Mesendoderm (in vitro differentiated cells): ENCODE measurements at regions not wholly inside any gene's neighbourhood (a gene's known extent, or its start where the extent isn't known, plus 50 kb on each side); places are given as distances from the start of the nearest gene placed in this dataset.

Source experiments
- DNase-seq: peaks from one replicate; pipeline ENCODE4 v3.0.0; 2013
- H2AK5ac ChIP-seq: 2 replicates; pipeline ENCODE4 v1.6.1; 2013; ENCODE audit warnings: low read length, inconsistent platforms
- H2BK120ac ChIP-seq: 2 replicates; pipeline ENCODE4 v1.6.1; 2013; ENCODE audit warnings: low read depth, mild to moderate bottlenecking, low read length, moderate library complexity, mixed read lengths
- H2BK15ac ChIP-seq: replicated peaks from 2 replicates; pipeline ENCODE4 v1.6.1; 2013; ENCODE audit warnings: low read depth, mild to moderate bottlenecking, moderate library complexity
- H2BK5ac ChIP-seq: 2 replicates; pipeline ENCODE4 v1.6.1; 2013; ENCODE audit warnings: low read length, inconsistent platforms
- H3K18ac ChIP-seq: 2 replicates; pipeline ENCODE4 v1.6.1; 2013; ENCODE audit warnings: mild to moderate bottlenecking, low read length, mixed read lengths
- H3K23ac ChIP-seq: one replicate; pipeline ENCODE4 v1.6.1; 2013; ENCODE audit warnings: low read length
- H3K27ac ChIP-seq: 2 replicates; pipeline ENCODE4 v1.5.1; 2013; ENCODE audit warnings: low read depth, mild to moderate bottlenecking, inconsistent platforms, low read length, moderate library complexity
- H3K27me3 ChIP-seq: 2 replicates; pipeline ENCODE4 v1.6.1; 2013; ENCODE audit warnings: low read length, control low read depth, mild to moderate bottlenecking, inconsistent platforms; ENCODE audit not compliant: insufficient read depth, poor library complexity
- H3K36me3 ChIP-seq: 2 replicates; pipeline ENCODE4 v1.6.1; 2013; ENCODE audit warnings: low read length, inconsistent platforms; ENCODE audit not compliant: control insufficient read depth, insufficient read depth
- H3K4ac ChIP-seq: one replicate; pipeline ENCODE4 v1.6.1; 2013; ENCODE audit warnings: low read depth, mild to moderate bottlenecking, low read length, moderate library complexity
- H3K4me1 ChIP-seq: 2 replicates; pipeline ENCODE4 v1.6.1; 2013; ENCODE audit warnings: low read depth, low read length, inconsistent platforms; ENCODE audit not compliant: control insufficient read depth
- H3K4me2 ChIP-seq: 2 replicates; pipeline ENCODE4 v1.6.1; 2013; ENCODE audit warnings: low read length
- H3K4me3 ChIP-seq: 2 replicates; pipeline ENCODE4 v1.5.1; 2013; ENCODE audit warnings: mild to moderate bottlenecking, low read length
- H3K56ac ChIP-seq: one replicate; pipeline ENCODE4 v1.6.1; 2013; ENCODE audit warnings: low read length
- H3K79me1 ChIP-seq: 2 replicates; pipeline ENCODE4 v1.6.1; 2013; ENCODE audit warnings: low read length, inconsistent platforms
- H3K79me2 ChIP-seq: 2 replicates; pipeline ENCODE4 v1.6.1; 2013; ENCODE audit warnings: mild to moderate bottlenecking, low read length; ENCODE audit not compliant: control insufficient read depth, insufficient read depth
- H3K9ac ChIP-seq: 2 replicates; pipeline ENCODE4 v1.6.1; 2013; ENCODE audit warnings: low read length, inconsistent platforms
- H4K5ac ChIP-seq: one replicate; pipeline ENCODE4 v1.6.1; 2013; ENCODE audit warnings: low read length
- H4K8ac ChIP-seq: one replicate; pipeline ENCODE4 v1.6.1; 2013; ENCODE audit warnings: low read depth, mild to moderate bottlenecking, control low read depth, low read length, moderate library complexity
- WGBS: extraction: QIAGEN DNeasy Blood & Tissue Kit; methylation state at CpG from one replicate; pipeline ENCODE4 v1.1.7; 2013; ENCODE audit warnings: low lambda C conversion rate, missing lambda C conversion rate; ENCODE audit not compliant: insufficient coverage; ENCODE audit errors: extremely low coverage; 5-methylcytosine and 5-hydroxymethylcytosine counted together

GRCh38 chr1:192940658-192941057 is 118.5 kb downstream of the UCHL5 start:
- Histone ChIP-seq H3K36me3 (no peaks in the 10 kb centered on the region), H3K79me2 (no peaks in the 10 kb centered on the region), H3K4me2 (no peak overlapping the region), H3K4me1 (no peaks in the 10 kb centered on the region), H3K18ac (no peak overlapping the region), H2AK5ac (no peak overlapping the region), H3K9ac (no peak overlapping the region), H3K4me3 (no peak overlapping the region), H2BK15ac (no peak overlapping the region), H4K5ac (no peak overlapping the region), H3K56ac (no peak overlapping the region), H3K27me3 (no peaks in the 10 kb centered on the region), H2BK5ac (no peak overlapping the region), H4K8ac (no peak overlapping the region), H3K23ac (no peak overlapping the region), H3K79me1 (no peaks in the 10 kb centered on the region), H3K27ac (no peak overlapping the region), H2BK120ac (no peak overlapping the region), H3K4ac (no peak overlapping the region)
- no peak for DNase-seq

- no peak overlapping the region for H3K4me2 ChIP-seq
- no CpG with 5 or more reads among the region's 5 CpGs for WGBS
- no peak overlapping the region for H3K27ac ChIP-seq
- no peaks in the 10 kb centered on the region for H3K36me3 ChIP-seq
- H2BK120ac ChIP-seq: no peak overlapping the region
- no peak overlapping the region for H4K5ac ChIP-seq
- no peaks in the 10 kb centered on the region for H3K4me1 ChIP-seq
- no peaks in the 10 kb centered on the region for H3K79me2 ChIP-seq
- no peak overlapping the region for H3K4me3 ChIP-seq
- no peak overlapping the region for H3K4ac ChIP-seq
- H3K56ac ChIP-seq: no peak overlapping the region
- no peak overlapping the region for H3K9ac ChIP-seq
- no peak overlapping the region for H3K18ac ChIP-seq
- no peak overlapping the region for H3K23ac ChIP-seq
- H2BK5ac ChIP-seq: no peak overlapping the region
- H4K8ac ChIP-seq: no peak overlapping the region
- no peak overlapping the region for H2BK15ac ChIP-seq
- no peaks in the 10 kb centered on the region for H3K27me3 ChIP-seq
- H3K79me1 ChIP-seq: no peaks in the 10 kb centered on the region
- no peak for DNase-seq
- no peak overlapping the region for H2AK5ac ChIP-seq
Measured at GRCh38 chr1:192941722-192942411, 117.3 kb downstream of the UCHL5 start.

GRCh38 chr1:192943108-192943507 is 116.1 kb downstream of the UCHL5 start:
- Histone ChIP-seq H3K36me3 (no peaks in the 10 kb centered on the region), H3K27me3 (no peaks in the 10 kb centered on the region), H2BK5ac (no peak overlapping the region), H4K5ac (no peak overlapping the region), H2BK15ac (no peak overlapping the region), H3K4ac (no peak overlapping the region), H3K56ac (no peak overlapping the region), H4K8ac (no peak overlapping the region), H2AK5ac (no peak overlapping the region), H2BK120ac (no peak overlapping the region), H3K23ac (no peak overlapping the region), H3K4me2 (no peak overlapping the region), H3K79me2 (no peaks in the 10 kb centered on the region), H3K4me3 (no peak overlapping the region), H3K18ac (no peak overlapping the region), H3K27ac (no peak overlapping the region), H3K9ac (no peak overlapping the region), H3K4me1 (no peaks in the 10 kb centered on the region), H3K79me1 (no peaks in the 10 kb centered on the region)
- no peak for DNase-seq
- WGBS: no CpG with 5 or more reads among the region's 3 CpGs

- no CpG with 5 or more reads among the region's 1 CpG for WGBS
- no peak overlapping the region for H3K27ac ChIP-seq
- H2BK5ac ChIP-seq: no peak overlapping the region
- no peak overlapping the region for H3K56ac ChIP-seq
- no peak overlapping the region for H2BK15ac ChIP-seq
- H4K5ac ChIP-seq: no peak overlapping the region
- DNase-seq: no peak
- no peak overlapping the region for H2BK120ac ChIP-seq
- H4K8ac ChIP-seq: no peak overlapping the region
- H3K79me2 ChIP-seq: no peaks in the 10 kb centered on the region
- no peaks in the 10 kb centered on the region for H3K79me1 ChIP-seq
- H3K23ac ChIP-seq: no peak overlapping the region
- no peaks in the 10 kb centered on the region for H3K4me1 ChIP-seq
- H3K36me3 ChIP-seq: no peaks in the 10 kb centered on the region
- no peak overlapping the region for H3K18ac ChIP-seq
- no peak overlapping the region for H2AK5ac ChIP-seq
- no peak overlapping the region for H3K9ac ChIP-seq
- H3K4me2 ChIP-seq: no peak overlapping the region
- H3K4ac ChIP-seq: no peak overlapping the region
- no peaks in the 10 kb centered on the region for H3K27me3 ChIP-seq
- H3K4me3 ChIP-seq: no peak overlapping the region
Measured at GRCh38 chr1:192943522-192943921, 115.6 kb downstream of the UCHL5 start.

DNA sequence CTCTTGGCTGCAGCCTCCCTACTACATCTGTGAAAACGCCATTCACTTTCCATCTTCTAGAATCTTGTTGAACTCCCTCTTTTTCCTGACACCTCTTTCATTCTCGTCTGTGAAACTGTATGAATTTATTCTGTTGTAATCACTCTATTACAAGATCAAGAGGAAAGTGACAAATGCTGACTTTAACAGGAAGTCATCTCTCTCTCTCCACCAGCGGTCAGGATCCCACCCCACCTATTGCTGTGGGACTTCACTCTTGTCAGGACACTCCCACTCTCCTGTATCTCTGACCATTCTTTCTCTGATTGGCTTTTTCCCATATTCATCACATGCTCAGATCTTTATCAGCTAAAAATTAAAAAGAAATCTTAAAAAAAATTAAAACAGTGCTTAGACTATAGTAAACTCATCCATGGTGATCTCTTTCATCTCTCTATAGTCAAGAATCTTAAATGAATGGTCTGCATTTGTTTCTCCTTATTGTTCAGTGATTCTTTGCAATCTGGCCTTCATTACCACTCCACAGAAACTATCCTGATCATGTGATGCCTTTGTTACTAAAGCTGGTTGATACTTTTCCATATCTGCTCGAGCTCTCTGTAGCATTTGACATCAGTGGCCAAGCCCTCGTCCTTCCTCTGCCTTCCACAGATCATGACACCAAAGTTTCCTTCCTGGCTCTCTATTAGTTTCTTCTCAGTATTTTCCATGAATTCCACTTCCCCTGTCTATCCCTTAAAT is 113.6 kb downstream of the UCHL5 start:
- H4K8ac ChIP-seq: no peak overlapping the region
- no peak overlapping the region for H3K27ac ChIP-seq
- H3K4me1 ChIP-seq: no peaks in the 10 kb centered on the region
- H3K56ac ChIP-seq: no peak overlapping the region
- no peak for DNase-seq
- H3K79me1 ChIP-seq: no peaks in the 10 kb centered on the region
- no peaks in the 10 kb centered on the region for H3K79me2 ChIP-seq
- no peak overlapping the region for H2BK5ac ChIP-seq
- H2BK120ac ChIP-seq: no peak overlapping the region
- H3K4me3 ChIP-seq: no peak overlapping the region
- H3K27me3 ChIP-seq: no peaks in the 10 kb centered on the region
- no peak overlapping the region for H2BK15ac ChIP-seq
- H3K23ac ChIP-seq: no peak overlapping the region
- no peak overlapping the region for H3K4me2 ChIP-seq
- no peak overlapping the region for H3K9ac ChIP-seq
- H2AK5ac ChIP-seq: no peak overlapping the region
- no peak overlapping the region for H3K18ac ChIP-seq
- H3K4ac ChIP-seq: no peak overlapping the region
- WGBS: no CpG with 5 or more reads among the region's 5 CpGs
- no peak overlapping the region for H4K5ac ChIP-seq
- H3K36me3 ChIP-seq: no peaks in the 10 kb centered on the region

GRCh38 chr1:192949783-192950182 is 109.4 kb downstream of the UCHL5 start:
- no peak overlapping the region for H3K23ac ChIP-seq
- no peaks in the 10 kb centered on the region for H3K36me3 ChIP-seq
- no peak overlapping the region for H3K56ac ChIP-seq
- H3K4me3 ChIP-seq: no peak overlapping the region
- H4K5ac ChIP-seq: no peak overlapping the region
- H4K8ac ChIP-seq: no peak overlapping the region
- no peak overlapping the region for H2BK120ac ChIP-seq
- H2BK15ac ChIP-seq: no peak overlapping the region
- DNase-seq: peak; percentile 51
- WGBS: no CpG with 5 or more reads among the region's 5 CpGs
- no peak overlapping the region for H2BK5ac ChIP-seq
- no peaks in the 10 kb centered on the region for H3K27me3 ChIP-seq
- no peak overlapping the region for H3K4me2 ChIP-seq
- H3K9ac ChIP-seq: no peak overlapping the region
- no peak overlapping the region for H2AK5ac ChIP-seq
- no peak overlapping the region for H3K4ac ChIP-seq
- H3K18ac ChIP-seq: no peak overlapping the region
- H3K27ac ChIP-seq: no peak overlapping the region
- H3K79me2 ChIP-seq: no peaks in the 10 kb centered on the region
- no peaks in the 10 kb centered on the region for H3K4me1 ChIP-seq
- no peaks in the 10 kb centered on the region for H3K79me1 ChIP-seq
